GM23338 (cell line): ENCODE measurements at regions not wholly inside any gene's neighbourhood (a gene's known extent, or its start where the extent isn't known, plus 50 kb on each side); places are given as distances from the start of the nearest gene placed in this dataset.

Experiments used
- ATAC-seq: fragments of 200-7000 bp; cut with Tn5 transposase; 3 replicates; pipeline ENCODE4 v1.9.1; 2020
- DNase-seq: peaks from one replicate; pipeline ENCODE4 v3.0.0-alpha.2; 2015; ENCODE audit warnings: low spot score
- H2AFZ ChIP-seq: fragments of 200-600 bp; sonication (generic); 2 replicates; pipeline ENCODE4 v1.8.0; 2016; ENCODE audit warnings: antibody characterized with exemption, mild to moderate bottlenecking, moderate library complexity
- H3F3A ChIP-seq: fragments of 200-600 bp; sonication (generic); replicated peaks from 2 replicates; pipeline ENCODE4 v1.8.0; 2017; ENCODE audit warnings: antibody characterized with exemption, mixed run types, low read depth
- H3K27ac ChIP-seq: fragments of 200-600 bp; sonication (generic); 2 replicates; pipeline ENCODE4 v1.6.1; 2016; ENCODE audit warnings: low read depth
- H3K27me3 ChIP-seq: fragments of 200-600 bp; sonication (generic); 2 replicates; pipeline ENCODE4 v1.8.0; 2016; ENCODE audit warnings: mild to moderate bottlenecking, mixed run types, moderate library complexity; ENCODE audit not compliant: insufficient read depth
- H3K36me3 ChIP-seq: fragments of 200-600 bp; sonication (generic); 2 replicates; pipeline ENCODE4 v1.8.0; 2016; ENCODE audit warnings: mild to moderate bottlenecking; ENCODE audit not compliant: insufficient read depth
- H3K4me1 ChIP-seq: fragments of 200-600 bp; sonication (generic); 2 replicates; pipeline ENCODE4 v1.8.0; 2016; ENCODE audit warnings: mild to moderate bottlenecking, moderate library complexity; ENCODE audit not compliant: insufficient read depth
- H3K4me2 ChIP-seq: fragments of 200-600 bp; sonication (generic); 2 replicates; pipeline ENCODE4 v1.7.1; 2017; ENCODE audit warnings: mixed run types
- H3K4me3 ChIP-seq: fragments of 200-600 bp; sonication (generic); 2 replicates; pipeline ENCODE4 v1.6.1; 2016; ENCODE audit warnings: mixed run types
- H3K79me2 ChIP-seq: fragments of 200-600 bp; sonication (generic); replicated peaks from 2 replicates; pipeline ENCODE4 v1.8.0; 2017; ENCODE audit warnings: mild to moderate bottlenecking; ENCODE audit not compliant: insufficient read depth
- H3K9me2 ChIP-seq: fragments of 200-600 bp; sonication (generic); 2 replicates; pipeline ENCODE4 v1.8.0; 2017; ENCODE audit not compliant: insufficient read depth
- H4K20me1 ChIP-seq: fragments of 200-600 bp; sonication (generic); replicated peaks from 2 replicates; pipeline ENCODE4 v1.8.0; 2017; ENCODE audit warnings: mild to moderate bottlenecking; ENCODE audit not compliant: insufficient read depth
- H3K27ac Mint-ChIP-seq: 2 replicates; pipeline ENCODE4 v1.8.0; 2020; ENCODE audit warnings: inconsistent platforms, mild to moderate bottlenecking, moderate library complexity, mixed read lengths
- H3K27me3 Mint-ChIP-seq: 3 replicates; pipeline ENCODE4 v1.8.0; 2022; ENCODE audit warnings: low read depth, mild to moderate bottlenecking, moderate library complexity, mixed read lengths, inconsistent platforms; ENCODE audit not compliant: insufficient read depth, poor library complexity
- H3K36me3 Mint-ChIP-seq: 3 replicates; pipeline ENCODE4 v1.8.0; 2021; ENCODE audit warnings: low read depth, mild to moderate bottlenecking, inconsistent platforms, moderate library complexity, mixed read lengths
- H3K4me1 Mint-ChIP-seq: 3 replicates; pipeline ENCODE4 v1.8.0; 2020; ENCODE audit warnings: mild to moderate bottlenecking, inconsistent platforms, mixed read lengths
- H3K4me3 Mint-ChIP-seq: 3 replicates; pipeline ENCODE4 v1.8.0; 2021; ENCODE audit warnings: moderate library complexity, mild to moderate bottlenecking, inconsistent platforms, mixed read lengths
- H3K9me3 Mint-ChIP-seq: 3 replicates; pipeline ENCODE4 v1.8.0; 2020; ENCODE audit warnings: moderate library complexity, mild to moderate bottlenecking, inconsistent platforms, mixed read lengths
- ETS1 ChIP-seq: IDR thresholded peaks from 2 replicates; pipeline ENCODE4 v1.6.1; 2016; ENCODE audit warnings: antibody characterized with exemption
- EZH2 ChIP-seq: fragments of 200-600 bp; sonication (generic); IDR thresholded peaks from one replicate; pipeline ENCODE4 v1.8.0; 2017; ENCODE audit warnings: antibody characterized with exemption, mild to moderate bottlenecking, low read depth; ENCODE audit not compliant: unreplicated experiment
- EZH2phosphoT487 ChIP-seq: fragments of 200-600 bp; sonication (generic); IDR thresholded peaks from one replicate; pipeline ENCODE4 v1.8.1; 2018; ENCODE audit warnings: antibody characterized with exemption; ENCODE audit not compliant: unreplicated experiment
- JUNB ChIP-seq: IDR thresholded peaks from one replicate; pipeline ENCODE4 v1.6.1; 2016; ENCODE audit warnings: antibody characterized with exemption; ENCODE audit not compliant: unreplicated experiment
- NANOG ChIP-seq: IDR thresholded peaks from 2 replicates; pipeline ENCODE4 v1.6.1; 2016; ENCODE audit warnings: antibody characterized with exemption, borderline replicate concordance
- POLR2AphosphoS5 ChIP-seq: IDR thresholded peaks from 2 replicates; pipeline ENCODE4 v1.6.1; 2016; ENCODE audit warnings: antibody characterized with exemption, low read depth
- REST ChIP-seq: IDR thresholded peaks from one replicate; pipeline ENCODE4 v1.6.1; 2018; ENCODE audit warnings: antibody characterized with exemption; ENCODE audit not compliant: unreplicated experiment
- STAT1 ChIP-seq: IDR thresholded peaks from one replicate; pipeline ENCODE4 v1.6.1; 2016; ENCODE audit warnings: antibody characterized with exemption; ENCODE audit not compliant: unreplicated experiment
- ZNF114 ChIP-seq: fragments of 250-450 bp; sonication (Bioruptor Pico); IDR thresholded peaks from 2 replicates; pipeline ENCODE4 v1.5.0; 2020; ENCODE audit warnings: mild to moderate bottlenecking, moderate library complexity
- ZNF331 ChIP-seq: fragments of 250-450 bp; sonication (Bioruptor Pico); IDR thresholded peaks from 2 replicates; pipeline ENCODE4 v1.5.0; 2020; ENCODE audit warnings: low read depth, mild to moderate bottlenecking, moderate library complexity

GRCh38 chr16:64309398-64310110, 812.3 kb downstream of the CDH11 start:
- no peaks in the 10 kb centered on the region for H3F3A ChIP-seq
- no peak overlapping the region for H3K27ac ChIP-seq
- H3K27me3 ChIP-seq, result no peaks in the 10 kb centered on the region
- H3K36me3 ChIP-seq, result no peaks in the 10 kb centered on the region
- Mint-ChIP-seq H3K27me3 (peaks cover 2% of the 10 kb centered on the region), H3K4me3 (no peak overlapping the region), H3K4me1 (no peaks in the 10 kb centered on the region), H3K36me3 (no peaks in the 10 kb centered on the region; the same call in 2 of the 3 replicates), H3K27ac (no peak overlapping the region), H3K9me3 (peaks cover 11% of the 10 kb centered on the region)
- DNase-seq, result no peak
- H2AFZ ChIP-seq, result no peak overlapping the region
- no peaks in the 10 kb centered on the region for H3K79me2 ChIP-seq
- no peaks in the 10 kb centered on the region for H4K20me1 ChIP-seq
- no peak for ATAC-seq
- H3K4me2 ChIP-seq, result no peak overlapping the region
- no peaks in the 10 kb centered on the region for H3K4me1 ChIP-seq
- no peak for TF ChIP-seq JUNB
- H3K9me2 ChIP-seq, result peaks cover 5% of the 10 kb centered on the region; the same call in 1 of the 2 replicates
- H3K4me3 ChIP-seq, result no peak overlapping the region

GRCh38 chr16:64308721-64309120, 813.1 kb downstream of the CDH11 start:
- H3K27me3 Mint-ChIP-seq, result peaks cover 2% of the 10 kb centered on the region

GRCh38 chr16:64307431-64307830, 814.4 kb downstream of the CDH11 start:
- no peak for ATAC-seq
- H3K36me3 Mint-ChIP-seq, result no peaks in the 10 kb centered on the region; the same call in 2 of the 3 replicates
- TF ChIP-seq REST (no peak), ETS1 (no peak), ZNF331 (CRISPR knock-in tag) (no peak), NANOG (no peak), ZNF114 (CRISPR knock-in tag) (no peak)

More at GRCh38 chr16:64308721-64309120, 813.1 kb downstream of the CDH11 start:
- H3K36me3 ChIP-seq, result no peaks in the 10 kb centered on the region
- no peaks in the 10 kb centered on the region for H3F3A ChIP-seq
- H3K27me3 ChIP-seq, result no peaks in the 10 kb centered on the region
- no peaks in the 10 kb centered on the region for H4K20me1 ChIP-seq
- DNase-seq (no peak), ATAC-seq (no peak)
- no peaks in the 10 kb centered on the region for H3K79me2 ChIP-seq
- Mint-ChIP-seq H3K4me1 (no peaks in the 10 kb centered on the region), H3K4me3 (no peak overlapping the region), H3K27ac (no peak overlapping the region), H3K36me3 (no peaks in the 10 kb centered on the region; the same call in 2 of the 3 replicates), H3K9me3 (peaks cover 11% of the 10 kb centered on the region)
- no peaks in the 10 kb centered on the region for H3K4me1 ChIP-seq
- H3K4me2 ChIP-seq, result no peak overlapping the region
- H2AFZ ChIP-seq, result no peak overlapping the region
- H3K9me2 ChIP-seq, result peaks cover 5% of the 10 kb centered on the region; the same call in 1 of the 2 replicates
- H3K4me3 ChIP-seq, result no peak overlapping the region
- H3K27ac ChIP-seq, result no peak overlapping the region
- no peak for TF ChIP-seq EZH2phosphoT487
- no peak for TF ChIP-seq EZH2
- no peak for TF ChIP-seq POLR2AphosphoS5
- no peak for TF ChIP-seq STAT1

More at GRCh38 chr16:64307431-64307830, 814.4 kb downstream of the CDH11 start:
- Histone ChIP-seq H3F3A (no peaks in the 10 kb centered on the region), H3K27ac (no peak overlapping the region), H4K20me1 (no peaks in the 10 kb centered on the region), H2AFZ (peak overlapping the region; percentile 86; the same call in 1 of the 2 replicates), H3K79me2 (no peaks in the 10 kb centered on the region), H3K4me2 (no peak overlapping the region), H3K9me2 (peaks cover 5% of the 10 kb centered on the region; the same call in 1 of the 2 replicates), H3K4me3 (no peak overlapping the region), H3K36me3 (no peaks in the 10 kb centered on the region), H3K4me1 (no peaks in the 10 kb centered on the region), H3K27me3 (no peaks in the 10 kb centered on the region)
- no peak for DNase-seq
- H3K9me3 Mint-ChIP-seq, result peaks cover 11% of the 10 kb centered on the region
- no peaks in the 10 kb centered on the region for H3K4me1 Mint-ChIP-seq
- H3K27me3 Mint-ChIP-seq, result peaks cover 2% of the 10 kb centered on the region
- no peak overlapping the region for H3K4me3 Mint-ChIP-seq
- no peak overlapping the region for H3K27ac Mint-ChIP-seq
